ENCODE measurements at regions not wholly inside any gene's neighbourhood (a gene's known extent, or its start where the extent isn't known, plus 50 kb on each side); places are given as distances from the start of the nearest gene placed in this dataset.
"Not testable (repeated sequence)": the region's sequence is repeated elsewhere in the genome, so short reads cannot be mapped to it uniquely, and the experiment has no call there.

GRCh38 chr3:144552346-144553057 is 580.9 kb downstream of the DIPK2A start:
- no peak for DNase-seq

GRCh38 chr3:144553301-144553700 is 581.7 kb downstream of the DIPK2A start:
- DNase-seq = no peak

DNA sequence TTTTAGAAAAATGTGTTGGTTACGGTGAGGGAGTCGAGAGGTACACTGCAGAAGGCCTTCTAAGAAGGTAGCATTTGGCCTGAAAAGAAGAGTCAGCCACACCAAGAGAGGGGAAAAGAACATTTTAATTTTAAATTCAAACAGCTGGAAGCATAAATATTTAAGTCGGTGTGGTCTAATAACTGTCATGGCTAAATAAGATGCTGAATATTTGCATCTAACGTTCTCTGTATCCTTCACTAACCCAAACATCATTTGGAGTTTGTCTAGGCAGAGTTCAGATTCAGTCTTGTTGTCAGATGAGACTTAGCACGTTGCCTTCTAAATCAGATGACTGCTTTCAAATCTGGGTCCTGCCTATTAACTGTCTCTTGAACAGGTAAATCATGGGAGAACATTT is 583.3 kb downstream of the DIPK2A start:
- no peak for DNase-seq

DNA sequence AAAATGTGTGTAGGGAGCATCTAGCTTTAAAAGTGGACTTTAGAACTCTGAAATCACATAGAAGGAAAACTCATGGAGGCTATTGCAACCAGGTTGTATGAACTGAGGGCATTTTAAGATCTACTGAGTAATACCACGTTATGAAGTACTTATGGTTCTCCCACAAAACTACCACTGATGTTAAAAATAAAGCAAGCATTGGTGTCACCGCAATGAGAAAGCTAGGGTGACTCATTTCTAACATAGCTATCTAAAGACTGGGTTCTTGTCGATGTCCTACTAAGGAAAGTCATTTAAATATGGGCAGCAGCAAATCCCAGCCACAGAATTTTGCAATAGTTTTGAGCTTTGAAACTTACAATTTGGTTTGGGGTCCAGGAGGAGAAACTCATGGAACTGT is 584.8 kb downstream of the DIPK2A start:
- DNase-seq = no peak

DNA sequence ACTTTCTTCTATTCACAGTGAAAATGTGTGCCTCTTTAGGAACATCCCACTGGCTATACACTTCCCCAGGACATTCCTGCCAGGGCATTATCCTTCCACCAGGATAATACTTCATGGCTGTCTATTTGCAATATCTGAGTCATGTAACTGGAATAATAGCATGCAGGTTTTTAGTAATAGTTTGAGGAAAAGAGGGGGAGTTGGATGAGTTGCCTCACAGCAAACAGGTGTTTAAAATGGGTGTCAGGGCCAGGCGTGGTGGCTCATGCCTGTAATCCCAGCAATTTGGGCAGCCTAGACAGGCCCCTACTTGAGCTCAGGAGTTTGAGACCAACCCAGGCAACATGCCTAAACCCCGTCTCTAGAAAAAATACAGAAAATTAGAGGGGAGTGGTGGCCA is 585.9 kb downstream of the DIPK2A start:
- no peak for DNase-seq

GRCh38 chr3:144564011-144564410 is 592.4 kb downstream of the DIPK2A start:
- no peak for DNase-seq

- no peak for DNase-seq
Measured at GRCh38 chr3:144566320-144566719, 594.7 kb downstream of the DIPK2A start.

DNA sequence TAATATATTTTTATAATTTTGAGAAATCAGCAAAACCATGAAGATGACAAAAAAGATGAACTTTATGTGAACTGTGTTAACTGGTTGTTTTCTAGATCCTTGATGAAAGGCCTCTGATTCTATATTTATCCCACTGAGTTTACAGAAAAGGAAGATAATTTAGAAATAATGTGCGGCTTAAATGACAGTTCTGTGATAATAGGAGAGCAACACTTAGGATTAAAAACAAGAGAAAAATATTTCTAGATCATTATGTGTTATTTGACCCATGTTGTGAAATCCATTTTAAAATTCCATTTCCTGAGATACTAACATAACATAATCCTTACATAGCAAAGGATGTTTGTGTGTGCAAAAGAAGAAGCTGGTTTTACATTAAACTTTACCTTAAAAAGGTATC is 598.0 kb downstream of the DIPK2A start:
- DNase-seq = no peak

DNA sequence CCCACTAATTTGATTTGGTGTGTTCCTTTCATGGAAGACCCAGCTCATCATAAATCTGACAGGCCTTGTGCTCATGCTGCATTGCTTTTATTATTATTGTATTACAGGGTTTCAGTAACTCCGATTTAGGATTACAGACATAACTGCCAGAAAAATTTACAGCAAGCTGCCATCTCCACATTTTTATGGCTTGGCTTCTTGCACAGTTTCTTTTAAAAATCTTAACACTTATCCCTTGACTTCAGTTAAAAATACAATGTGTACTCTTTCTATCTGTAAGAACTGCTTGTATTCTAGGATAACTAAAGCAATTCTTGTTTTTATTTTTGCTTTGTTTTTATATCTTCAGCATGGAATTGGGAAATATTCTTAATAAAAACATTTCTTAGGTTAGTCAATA is 612.2 kb downstream of the DIPK2A start:
- no peak for DNase-seq

- DNase-seq = no peak
Measured at GRCh38 chr3:144585408-144585807, 613.8 kb downstream of the DIPK2A start.

DNA sequence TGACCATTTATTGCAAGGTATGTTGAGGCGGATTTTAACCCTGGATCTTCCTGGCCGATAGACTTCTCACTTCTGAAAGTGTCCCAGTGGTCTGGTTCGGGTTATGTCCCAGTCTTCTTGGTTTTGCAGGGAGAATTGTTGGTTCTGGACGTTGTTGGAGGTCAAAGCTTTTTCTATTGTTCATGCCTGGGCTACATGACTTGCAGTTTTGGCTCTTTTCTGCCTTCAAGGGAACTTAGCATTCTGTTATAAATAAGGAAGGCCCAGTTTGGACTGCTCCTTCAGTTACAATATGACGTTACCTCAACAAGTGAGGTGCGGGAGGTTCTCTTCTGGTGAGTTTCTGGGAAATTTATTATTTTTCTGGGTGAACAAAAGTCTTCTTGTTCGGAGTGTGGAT is 614.3 kb downstream of the DIPK2A start:
- DNase-seq = no peak

DNA sequence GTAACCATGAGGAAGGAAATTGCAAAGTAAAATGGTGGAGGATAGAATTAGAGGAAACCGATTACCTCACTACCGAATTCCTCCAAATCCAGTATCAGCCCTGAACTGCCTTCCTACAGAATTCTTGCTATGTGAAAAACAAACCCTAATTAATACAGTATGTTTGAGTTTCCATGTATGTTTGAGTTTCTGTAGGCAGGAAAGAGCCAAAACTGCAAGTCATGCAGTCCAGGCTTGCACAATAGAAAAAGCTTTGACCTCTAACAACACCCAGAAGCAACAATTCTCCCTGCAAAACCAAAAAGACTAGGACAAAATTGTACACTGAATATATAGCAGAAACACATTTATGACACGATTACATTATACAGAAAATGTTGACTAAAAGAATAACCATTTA is 614.8 kb downstream of the DIPK2A start:
- DNase-seq = no peak

DNA sequence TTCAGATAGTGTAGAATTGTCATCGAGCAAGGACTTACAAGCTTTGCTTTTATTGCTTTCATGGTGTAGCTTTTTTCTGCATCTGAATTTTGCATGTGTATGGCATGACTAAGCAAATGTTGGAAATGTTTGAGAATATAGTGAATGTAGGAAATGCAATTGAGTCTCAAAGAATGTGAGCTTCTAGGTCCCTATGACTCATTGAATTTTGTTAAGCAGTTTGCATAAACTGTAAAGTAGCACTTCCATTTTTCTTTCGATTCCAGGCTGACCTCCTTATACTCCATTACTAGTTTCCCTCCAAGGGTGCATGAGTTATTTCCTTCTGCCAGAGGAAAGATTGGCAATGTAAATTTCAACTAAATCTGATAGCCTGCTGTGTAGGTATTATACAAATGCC is 619.2 kb downstream of the DIPK2A start:
- no peak for DNase-seq

GRCh38 chr3:144593881-144594280 is 622.3 kb downstream of the DIPK2A start:
- DNase-seq = no peak

GRCh38 chr3:144620236-144620635 is 648.6 kb downstream of the DIPK2A start:
- DNase-seq = not testable (repeated sequence)

DNA sequence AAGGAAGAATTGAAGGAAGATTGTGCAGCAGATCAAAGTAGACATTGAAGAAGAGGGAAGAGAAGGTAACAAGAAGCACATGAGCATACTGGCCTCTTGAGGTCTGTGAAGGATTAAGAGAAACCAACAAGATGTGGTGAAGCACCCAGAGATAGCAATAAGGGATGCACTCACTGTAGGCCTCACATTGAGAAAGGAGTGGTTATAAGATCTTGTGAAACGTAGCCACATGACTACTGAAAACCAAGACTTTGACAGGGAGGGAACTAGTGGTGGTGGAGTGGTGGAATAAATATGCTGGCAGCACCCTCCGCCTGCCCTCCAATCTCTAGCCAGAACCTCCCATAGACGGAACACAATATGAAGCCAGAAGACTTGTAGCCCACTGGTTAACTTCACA is 651.2 kb downstream of the DIPK2A start:
- DNase-seq = no peak

DNA sequence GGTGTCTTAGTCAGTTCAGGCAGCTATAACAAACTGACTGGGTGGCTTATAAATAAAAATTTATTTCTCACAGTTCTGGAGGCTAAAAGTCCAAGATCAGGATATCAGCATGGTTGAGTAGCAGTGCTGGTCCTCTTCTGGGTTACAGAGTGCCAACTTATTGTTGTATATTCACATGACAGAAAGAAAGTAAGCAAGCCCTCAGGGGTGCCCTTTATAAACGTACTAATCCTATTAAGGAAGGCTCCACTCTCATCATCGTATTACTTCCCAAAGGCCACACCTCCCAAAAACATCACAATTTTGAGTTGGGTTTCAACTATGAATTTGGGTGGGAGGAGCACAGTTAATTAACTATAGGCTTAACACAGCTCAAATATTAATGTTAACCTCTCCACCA is 653.0 kb downstream of the DIPK2A start:
- DNase-seq = no peak

- no peak for DNase-seq
Measured at GRCh38 chr3:144626835-144627234, 655.2 kb downstream of the DIPK2A start.

GRCh38 chr3:144629381-144629780 is 657.8 kb downstream of the DIPK2A start:
- DNase-seq = no peak

GRCh38 chr3:144636833-144637232 is 665.2 kb downstream of the DIPK2A start:
- DNase-seq = no peak

DNA sequence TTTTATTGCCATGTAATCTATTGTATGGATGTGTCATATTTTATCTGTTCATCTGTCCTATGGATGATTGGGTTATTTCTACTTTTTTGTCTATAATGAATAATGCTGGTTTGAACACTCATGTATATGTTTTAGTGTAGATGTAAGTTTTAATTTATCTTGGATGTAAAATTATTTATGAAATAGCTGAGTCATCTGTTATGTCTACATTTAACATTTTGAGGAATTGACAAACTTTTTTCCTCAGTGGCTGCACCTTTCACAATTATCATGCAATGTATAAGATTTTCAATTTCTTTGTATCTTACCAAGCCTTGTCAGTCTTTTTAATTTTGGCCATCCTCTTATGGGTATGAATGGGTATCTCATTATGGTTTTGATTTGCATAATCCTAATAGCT is 666.4 kb downstream of the DIPK2A start:
- DNase-seq = no peak

- DNase-seq = no peak
Measured at GRCh38 chr3:144643771-144644198, 672.2 kb downstream of the DIPK2A start.

GRCh38 chr3:144645300-144645699 is 673.7 kb downstream of the DIPK2A start:
- no peak for DNase-seq

- DNase-seq = no peak
Measured at GRCh38 chr3:144650380-144650779, 678.8 kb downstream of the DIPK2A start.

- no peak for DNase-seq
Measured at GRCh38 chr3:144652573-144652972, 681.0 kb downstream of the DIPK2A start.
